PFSK-1 (cell line): ENCODE measurements at regions not wholly inside any gene's neighbourhood (a gene's known extent, or its start where the extent isn't known, plus 50 kb on each side); places are given as distances from the start of the nearest gene placed in this dataset.

Source experiments
- FOXP2 ChIP-seq: optimal IDR thresholded peaks from 2 replicates; pipeline ENCODE3; 2011; ENCODE audit warnings: borderline replicate concordance, control low read depth, inconsistent platforms; ENCODE audit not compliant: insufficient read depth; ENCODE audit errors: extremely low read length, extremely low read depth
- POLR2AphosphoS5 ChIP-seq: IDR thresholded peaks from 2 replicates; pipeline ENCODE4 v1.6.1; 2012; ENCODE audit warnings: low read depth, mild to moderate bottlenecking, control low read depth, low read length, moderate library complexity
- REST ChIP-seq, 2 experiments: IDR thresholded peaks; 2 replicates each; pipeline versions ENCODE4 v1.6.1 to v1.8.0; 2011 to 2012; ENCODE audit warnings: low read depth in 2 of 2, low read length in 2 of 2, control low read depth in 1 of 2, inconsistent platforms in 1 of 2, mild to moderate bottlenecking in 1 of 2, moderate library complexity in 1 of 2; ENCODE audit not compliant: insufficient read depth in 1 of 2
- SIN3A ChIP-seq: IDR thresholded peaks from 2 replicates; pipeline ENCODE4 v1.6.1; 2012; ENCODE audit warnings: mild to moderate bottlenecking, low read length, moderate library complexity, borderline replicate concordance; ENCODE audit not compliant: insufficient read depth
- TAF1 ChIP-seq: IDR thresholded peaks from 2 replicates; pipeline ENCODE4 v1.6.1; 2012; ENCODE audit warnings: low read length, control low read depth, borderline replicate concordance; ENCODE audit not compliant: insufficient read depth

DNA sequence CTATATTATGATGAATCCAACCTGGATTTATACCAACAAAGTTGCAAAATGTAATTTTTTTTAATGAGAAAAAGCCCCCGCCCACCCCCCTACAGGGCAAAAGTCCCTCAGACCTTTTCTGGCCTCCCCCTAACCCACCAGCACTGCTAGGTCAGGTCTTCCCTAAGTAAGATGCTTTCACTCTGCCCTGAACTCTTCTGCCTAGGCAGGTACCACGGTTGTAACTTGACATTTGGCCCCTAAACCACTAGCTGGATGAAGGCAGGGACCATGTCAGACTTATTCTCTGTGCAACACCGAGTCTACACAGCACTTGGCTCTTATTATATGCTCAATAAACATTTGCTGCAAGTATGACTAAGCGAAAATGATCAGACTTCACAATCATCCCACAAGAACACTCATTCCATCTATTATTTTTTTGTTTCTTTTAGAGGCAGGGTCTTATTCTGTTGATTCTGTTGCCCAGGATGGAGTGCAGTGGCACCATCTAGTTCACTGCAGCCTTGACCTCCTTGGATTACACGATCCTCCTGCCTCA, 63.2 kb downstream of the SPRING1 start:
- TF ChIP-seq TAF1 (no peak), POLR2AphosphoS5 (no peak), REST (IDR thresholded peaks at IDR 0.05; ENCODE audit: insufficient read depth in 1 of 2, low read depth in 2 of 2, low read length in 2 of 2) (no peak), FOXP2 (no peak), SIN3A (no peak)

- no peak for TF ChIP-seq TAF1
Observed at GRCh38 chr12:116673681-116674111, 64.2 kb downstream of the SPRING1 start.

DNA sequence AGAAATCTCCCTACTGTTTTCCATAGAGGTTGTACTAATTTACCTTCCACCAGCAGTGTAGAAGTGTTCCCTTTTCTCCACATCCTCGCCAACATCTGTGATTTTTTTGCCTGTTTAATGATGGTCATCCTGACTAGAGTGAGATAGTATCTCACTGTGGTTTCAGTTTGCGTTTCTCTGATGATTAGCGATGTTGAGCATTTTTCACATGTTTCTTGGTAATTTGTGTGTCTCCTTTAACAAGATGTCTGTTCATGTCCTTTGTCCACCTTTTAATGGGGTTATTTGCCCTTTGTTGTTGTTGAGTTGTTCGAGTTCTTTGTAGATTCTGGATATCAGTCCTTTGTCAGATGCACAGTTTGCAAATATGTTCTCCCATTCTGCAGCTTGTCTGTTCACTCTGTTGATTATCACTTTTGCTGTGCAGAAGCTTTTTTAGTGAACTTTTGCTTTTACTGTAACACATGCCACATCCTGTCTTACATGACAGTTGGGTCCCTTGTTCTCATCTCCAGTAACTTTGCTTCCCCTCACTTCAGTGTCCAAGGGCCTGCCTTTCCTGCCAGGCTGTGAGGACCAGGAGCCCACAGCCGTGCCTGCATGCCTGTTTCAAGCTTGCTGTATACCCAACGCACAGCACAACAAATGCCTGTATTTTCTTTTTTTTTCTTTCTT, 64.9 kb downstream of the SPRING1 start:
- TF ChIP-seq TAF1 (no peak), SIN3A (no peak), REST (IDR thresholded peaks at IDR 0.05; ENCODE audit: insufficient read depth in 1 of 2, low read depth in 2 of 2, low read length in 2 of 2) (no peak), FOXP2 (no peak), POLR2AphosphoS5 (no peak)

DNA sequence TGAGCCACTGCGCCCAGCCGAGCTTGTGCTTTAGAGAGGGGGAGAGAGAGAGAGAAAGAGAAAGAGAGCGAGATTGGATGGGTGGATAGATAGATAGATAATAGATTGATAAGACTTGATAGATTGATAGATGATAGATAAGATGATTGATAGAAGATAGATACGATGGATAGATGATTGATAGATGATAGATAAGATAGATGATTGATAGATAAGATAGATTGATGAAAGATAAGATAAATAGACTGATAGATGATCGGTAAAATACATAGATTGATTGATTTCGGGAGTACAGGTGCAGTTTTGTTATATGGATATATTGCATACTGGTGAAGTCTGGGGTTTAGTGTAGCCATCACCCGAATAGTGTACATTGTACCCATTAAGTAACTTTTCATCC, 65.9 kb downstream of the SPRING1 start:
- TF ChIP-seq REST (IDR thresholded peaks at IDR 0.05; ENCODE audit: insufficient read depth in 1 of 2, low read depth in 2 of 2, low read length in 2 of 2) (no peak), FOXP2 (no peak), SIN3A (no peak), TAF1 (no peak), POLR2AphosphoS5 (no peak)

GRCh38 chr12:116670859-116671258, 67.0 kb downstream of the SPRING1 start:
- TF ChIP-seq REST (IDR thresholded peaks at IDR 0.05; ENCODE audit: insufficient read depth in 1 of 2, low read depth in 2 of 2, low read length in 2 of 2), result no peak
- no peak for TF ChIP-seq FOXP2
- no peak for TF ChIP-seq POLR2AphosphoS5
- no peak for TF ChIP-seq TAF1
- TF ChIP-seq SIN3A, result no peak
